Osteoblast (primary cell): ENCODE measurements at regions not wholly inside any gene's neighbourhood (a gene's known extent, or its start where the extent isn't known, plus 50 kb on each side); places are given as distances from the start of the nearest gene placed in this dataset.

ENCODE experiments used
- DNase-seq: peaks from one replicate; pipeline ENCODE4 v3.0.0; 2011; ENCODE audit warnings: low spot score, mixed read lengths; ENCODE audit not compliant: insufficient read length; ENCODE audit errors: missing footprints
- H2AFZ ChIP-seq: 2 replicates; pipeline ENCODE4 v1.6.0; 2011; ENCODE audit warnings: mild to moderate bottlenecking, low read length
- H3K27ac ChIP-seq: 2 replicates; pipeline ENCODE4 v1.5.1; 2011; ENCODE audit warnings: mild to moderate bottlenecking, low read depth, low read length, moderate library complexity
- H3K27me3 ChIP-seq: 2 replicates; pipeline ENCODE4 v1.6.0; 2012; ENCODE audit warnings: mild to moderate bottlenecking, control low read depth, inconsistent platforms, low read length, moderate library complexity; ENCODE audit not compliant: insufficient read depth
- H3K36me3 ChIP-seq: 2 replicates; pipeline ENCODE4 v1.5.1; 2011; ENCODE audit warnings: mild to moderate bottlenecking, low read length, control low read depth, moderate library complexity; ENCODE audit not compliant: insufficient read depth
- H3K4me1 ChIP-seq: 2 replicates; pipeline ENCODE4 v1.5.1; 2011; ENCODE audit warnings: mild to moderate bottlenecking, low read length, control low read depth, moderate library complexity; ENCODE audit not compliant: insufficient read depth
- H3K4me2 ChIP-seq: 2 replicates; pipeline ENCODE4 v1.6.0; 2011; ENCODE audit warnings: mild to moderate bottlenecking, low read length; ENCODE audit not compliant: insufficient read depth
- H3K4me3 ChIP-seq: fragments of 200-600 bp; sonication (generic); 3 replicates; pipeline ENCODE4 v1.5.1; 2012; ENCODE audit warnings: mild to moderate bottlenecking, low read length, inconsistent platforms; ENCODE audit not compliant: insufficient read depth
- H3K79me2 ChIP-seq: 2 replicates; pipeline ENCODE4 v1.6.0; 2012; ENCODE audit warnings: mild to moderate bottlenecking, low read length, control low read depth, inconsistent platforms; ENCODE audit not compliant: insufficient read depth
- H3K9me3 ChIP-seq: 2 replicates; pipeline ENCODE4 v1.5.1; 2011; ENCODE audit warnings: low read depth, low read length, control low read depth
- H4K20me1 ChIP-seq: 2 replicates; pipeline ENCODE4 v1.6.0; 2012; ENCODE audit warnings: mild to moderate bottlenecking, low read length, control low read depth; ENCODE audit not compliant: insufficient read depth
- TF ChIP-seq, protein P1 (sequence below): IDR thresholded peaks from 2 replicates; pipeline ENCODE4 v1.5.1; 2011; ENCODE audit warnings: mild to moderate bottlenecking, low read depth, low read length, moderate library complexity; ENCODE audit errors: extremely low read depth

DNA sequence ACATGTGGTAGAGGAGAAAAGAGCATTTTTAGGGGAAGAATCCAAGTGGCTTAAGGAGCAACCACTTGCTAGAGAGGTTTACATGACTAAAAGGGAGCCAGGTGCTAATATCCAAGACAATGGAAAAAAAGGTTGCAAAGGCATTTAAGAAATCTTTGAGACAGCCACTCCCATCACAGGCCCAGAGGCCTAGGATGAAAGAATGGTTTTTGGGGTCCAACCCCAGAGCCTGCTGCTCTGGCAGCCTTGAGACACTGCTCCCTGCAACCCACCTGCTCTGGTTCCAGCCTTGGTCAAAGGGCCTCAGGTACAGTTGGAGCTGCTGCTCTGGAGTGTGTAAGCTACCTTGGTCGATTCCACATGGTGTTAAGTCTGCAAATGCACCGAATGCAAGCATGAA, 84.1 kb upstream of the FREM3 start:
- no peaks in the 10 kb centered on the region for H3K79me2 ChIP-seq
- no peak overlapping the region for H2AFZ ChIP-seq
- H3K27me3 ChIP-seq, result no peaks in the 10 kb centered on the region
- TF ChIP-seq, protein P1, sequence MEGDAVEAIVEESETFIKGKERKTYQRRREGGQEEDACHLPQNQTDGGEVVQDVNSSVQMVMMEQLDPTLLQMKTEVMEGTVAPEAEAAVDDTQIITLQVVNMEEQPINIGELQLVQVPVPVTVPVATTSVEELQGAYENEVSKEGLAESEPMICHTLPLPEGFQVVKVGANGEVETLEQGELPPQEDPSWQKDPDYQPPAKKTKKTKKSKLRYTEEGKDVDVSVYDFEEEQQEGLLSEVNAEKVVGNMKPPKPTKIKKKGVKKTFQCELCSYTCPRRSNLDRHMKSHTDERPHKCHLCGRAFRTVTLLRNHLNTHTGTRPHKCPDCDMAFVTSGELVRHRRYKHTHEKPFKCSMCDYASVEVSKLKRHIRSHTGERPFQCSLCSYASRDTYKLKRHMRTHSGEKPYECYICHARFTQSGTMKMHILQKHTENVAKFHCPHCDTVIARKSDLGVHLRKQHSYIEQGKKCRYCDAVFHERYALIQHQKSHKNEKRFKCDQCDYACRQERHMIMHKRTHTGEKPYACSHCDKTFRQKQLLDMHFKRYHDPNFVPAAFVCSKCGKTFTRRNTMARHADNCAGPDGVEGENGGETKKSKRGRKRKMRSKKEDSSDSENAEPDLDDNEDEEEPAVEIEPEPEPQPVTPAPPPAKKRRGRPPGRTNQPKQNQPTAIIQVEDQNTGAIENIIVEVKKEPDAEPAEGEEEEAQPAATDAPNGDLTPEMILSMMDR, result no peak
- H3K4me2 ChIP-seq, result no peak overlapping the region
- no peak for DNase-seq
- H4K20me1 ChIP-seq, result no peaks in the 10 kb centered on the region
- H3K27ac ChIP-seq, result no peak overlapping the region
- H3K4me1 ChIP-seq, result no peaks in the 10 kb centered on the region
- no peak overlapping the region for H3K4me3 ChIP-seq
- H3K9me3 ChIP-seq, result no peaks in the 10 kb centered on the region
- H3K36me3 ChIP-seq, result no peaks in the 10 kb centered on the region

DNA sequence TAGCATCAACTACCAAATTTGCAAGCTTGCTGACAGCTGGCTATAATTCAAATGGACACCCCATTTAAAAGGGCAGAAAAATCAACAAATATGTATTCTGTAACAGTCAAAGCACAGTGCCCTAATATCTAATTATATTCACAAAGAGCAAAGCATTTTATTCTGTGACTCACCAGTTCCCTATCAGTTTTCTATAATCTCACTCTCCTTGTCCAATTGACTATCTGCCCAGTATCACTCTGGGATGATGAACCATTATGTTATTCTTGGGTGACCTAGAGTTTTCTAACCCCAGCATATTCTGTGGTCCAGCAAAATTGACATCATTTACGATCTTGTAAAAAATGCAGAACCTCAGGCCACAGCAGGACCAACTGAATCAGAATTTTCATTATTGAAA, 82.0 kb upstream of the FREM3 start:
- no peaks in the 10 kb centered on the region for H3K4me1 ChIP-seq
- no peaks in the 10 kb centered on the region for H3K9me3 ChIP-seq
- H3K27me3 ChIP-seq, result no peaks in the 10 kb centered on the region
- no peak for DNase-seq
- no peak overlapping the region for H3K27ac ChIP-seq
- TF ChIP-seq, protein P1, result no peak
- no peaks in the 10 kb centered on the region for H3K79me2 ChIP-seq
- H2AFZ ChIP-seq, result no peak overlapping the region
- no peak overlapping the region for H3K4me3 ChIP-seq
- H4K20me1 ChIP-seq, result no peaks in the 10 kb centered on the region
- no peaks in the 10 kb centered on the region for H3K36me3 ChIP-seq
- H3K4me2 ChIP-seq, result no peak overlapping the region

DNA sequence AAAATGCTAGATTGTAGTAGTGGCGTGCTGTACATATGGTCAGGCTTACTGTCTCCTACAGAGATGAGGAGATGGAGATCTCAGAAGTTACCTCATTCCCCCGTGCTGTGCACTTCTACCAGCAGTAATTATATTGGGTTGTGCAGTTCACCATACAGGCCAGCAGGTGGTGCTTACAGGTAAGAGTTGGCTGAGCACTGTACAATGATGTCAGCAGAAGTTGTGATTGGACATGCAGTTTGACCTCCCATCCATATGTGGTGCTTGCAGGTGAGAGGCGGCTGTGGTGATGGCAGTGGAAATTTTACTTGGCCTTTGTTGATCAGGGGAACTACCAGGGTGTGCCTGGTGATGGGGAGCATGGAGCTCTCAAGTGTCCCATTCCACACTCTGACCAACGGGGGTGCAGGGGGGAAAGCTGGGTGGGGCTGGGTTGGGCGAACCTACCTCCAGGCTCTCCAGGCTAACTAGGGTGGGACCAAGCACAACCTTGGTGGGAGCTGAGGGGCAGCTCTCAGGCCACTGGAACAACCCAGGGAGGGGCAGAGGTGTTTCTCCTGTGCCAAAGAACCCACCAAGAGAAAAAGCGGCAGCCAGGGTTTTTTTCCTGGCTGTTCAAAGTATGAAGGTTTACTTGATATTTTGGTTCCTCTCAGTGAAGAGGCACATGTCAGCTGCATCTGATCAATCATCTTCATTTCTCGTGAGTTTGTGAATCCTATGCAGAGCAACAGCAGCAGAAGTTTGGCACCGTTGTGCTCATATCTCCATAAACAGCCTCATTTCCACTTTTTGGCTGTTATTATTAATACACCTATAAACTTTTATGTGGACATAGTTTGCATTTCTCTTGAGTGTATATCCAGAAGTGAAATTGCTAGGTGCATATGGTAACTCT, 73.8 kb upstream of the FREM3 start:
- TF ChIP-seq, protein P1, result peak; percentile 66
- no peak for DNase-seq
- no peaks in the 10 kb centered on the region for H3K36me3 ChIP-seq
- no peak overlapping the region for H2AFZ ChIP-seq
- H3K27ac ChIP-seq, result no peak overlapping the region
- no peaks in the 10 kb centered on the region for H3K4me1 ChIP-seq
- H3K27me3 ChIP-seq, result no peaks in the 10 kb centered on the region
- H3K9me3 ChIP-seq, result no peaks in the 10 kb centered on the region
- H3K79me2 ChIP-seq, result no peaks in the 10 kb centered on the region
- H3K4me2 ChIP-seq, result no peak overlapping the region
- no peak overlapping the region for H3K4me3 ChIP-seq
- H4K20me1 ChIP-seq, result no peaks in the 10 kb centered on the region

DNA sequence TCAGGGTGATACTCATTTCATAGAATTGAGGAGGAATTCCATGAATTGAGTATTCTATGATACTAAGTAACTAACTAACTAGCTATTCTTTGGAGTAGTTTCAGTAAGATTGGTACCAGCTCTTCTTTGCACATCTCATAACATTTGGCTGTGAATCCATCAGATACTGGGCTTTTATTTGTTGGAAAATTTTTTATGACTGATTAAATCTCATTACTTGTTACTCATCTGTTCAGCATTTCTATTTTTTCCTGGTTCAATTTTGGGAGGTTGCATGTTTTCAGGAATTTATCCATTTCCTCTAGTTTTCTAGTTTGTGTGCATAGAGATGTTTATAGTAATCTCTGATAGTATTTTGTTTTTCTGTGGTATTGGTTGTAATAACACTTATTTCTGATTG, 70.8 kb upstream of the FREM3 start:
- no peaks in the 10 kb centered on the region for H3K27me3 ChIP-seq
- H3K9me3 ChIP-seq, result no peaks in the 10 kb centered on the region
- no peaks in the 10 kb centered on the region for H4K20me1 ChIP-seq
- no peak overlapping the region for H2AFZ ChIP-seq
- no peaks in the 10 kb centered on the region for H3K36me3 ChIP-seq
- no peak overlapping the region for H3K27ac ChIP-seq
- no peaks in the 10 kb centered on the region for H3K79me2 ChIP-seq
- no peak overlapping the region for H3K4me3 ChIP-seq
- no peak overlapping the region for H3K4me2 ChIP-seq
- DNase-seq, result no peak
- TF ChIP-seq, protein P1, result no peak
- H3K4me1 ChIP-seq, result no peaks in the 10 kb centered on the region
